GM18951 (cell line): ENCODE measurements at regions not wholly inside any gene's neighbourhood (a gene's known extent, or its start where the extent isn't known, plus 50 kb on each side); places are given as distances from the start of the nearest gene placed in this dataset.

Experiments used
- POLR2A ChIP-seq: IDR thresholded peaks from 4 replicates; pipeline ENCODE4 v1.6.1; 2011; ENCODE audit warnings: mild to moderate bottlenecking; ENCODE audit not compliant: insufficient read length, insufficient read depth; ENCODE audit errors: extremely low read depth
- in situ Hi-C: fragments of 300-500 bp; cut with MboI; formaldehyde crosslinking; loops from one replicate; pipeline ENCODE4 v1.12.0; 2022; ENCODE audit warnings: low sequenced_read_pairs, mixed read lengths, inconsistent platforms; ENCODE audit not compliant: unreplicated experiment

- TF ChIP-seq POLR2A = no peak
- in situ Hi-C loops = no loop called here
Observed at GRCh38 chr1:116262207-116262994, 110.6 kb upstream of the ATP1A1 start.

GRCh38 chr1:116262995-116263385 lies 110.1 kb upstream of the ATP1A1 start:
- no peak for TF ChIP-seq POLR2A
- in situ Hi-C loops = no loop called here

DNA sequence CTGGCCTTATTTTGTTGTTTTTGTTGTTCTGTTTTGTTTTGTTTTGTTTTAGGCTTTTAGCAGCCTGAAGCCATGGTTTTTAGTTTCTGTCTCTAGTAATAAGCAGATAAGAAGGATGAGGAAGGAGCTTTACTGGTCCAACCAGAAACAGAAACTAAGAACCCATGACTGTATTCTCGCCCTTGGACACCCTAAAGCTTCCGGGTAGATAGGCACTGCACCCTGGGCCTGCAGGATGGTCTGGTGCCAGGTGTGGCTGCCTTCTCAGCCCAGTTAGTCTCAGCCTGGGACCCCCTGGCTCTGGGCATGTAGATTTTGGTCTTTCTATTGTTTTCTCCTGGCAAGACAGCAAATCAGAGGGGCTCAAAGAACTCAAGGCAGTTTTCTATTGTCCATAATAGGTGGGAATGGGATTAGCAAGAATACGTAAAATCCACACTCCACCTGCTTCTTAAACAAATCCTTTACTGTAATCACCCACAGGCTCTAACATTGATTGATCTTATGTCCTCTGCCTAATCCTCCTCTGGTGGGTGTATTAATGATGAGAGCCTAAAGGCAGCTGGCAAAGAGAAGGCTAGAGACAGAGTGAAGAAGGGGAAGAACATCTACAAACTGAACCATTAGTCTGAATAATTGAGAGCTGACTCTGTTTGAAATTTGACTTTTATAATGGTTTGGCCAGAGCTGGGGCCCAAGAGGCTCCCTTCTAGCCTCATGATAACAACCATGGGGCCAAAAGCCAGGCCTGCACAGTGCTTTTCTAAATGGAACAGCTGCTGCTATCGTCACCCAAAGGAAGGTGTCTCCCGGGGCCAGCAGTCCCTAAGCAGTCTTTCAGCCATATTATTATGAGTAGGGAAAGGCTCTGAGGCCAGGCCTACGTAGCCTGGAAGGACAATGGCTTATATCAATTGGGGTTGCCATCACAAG lies 106.8 kb upstream of the ATP1A1 start:
- no peak for TF ChIP-seq POLR2A
- in situ Hi-C loops = no loop called here

DNA sequence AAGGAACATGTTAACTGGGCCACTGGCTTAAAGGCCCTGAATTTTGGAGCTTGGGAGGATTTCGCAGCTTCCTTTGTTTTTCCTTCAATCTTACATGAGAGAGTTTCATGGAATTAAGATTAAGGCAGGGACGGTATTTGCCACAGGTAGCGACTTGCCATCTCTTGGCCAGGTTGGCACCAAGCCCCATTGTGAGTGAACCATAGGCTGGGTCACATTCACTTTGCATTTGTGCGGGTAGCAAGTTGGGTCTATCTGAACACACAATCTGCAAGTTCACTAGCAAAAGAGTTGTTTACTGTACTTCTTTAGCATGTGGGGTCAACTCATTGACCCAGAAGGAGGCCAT lies 106.2 kb upstream of the ATP1A1 start:
- in situ Hi-C loops = no loop called here
- no peak for TF ChIP-seq POLR2A

GRCh38 chr1:116268211-116268610 lies 104.8 kb upstream of the ATP1A1 start:
- in situ Hi-C loops = no loop called here

DNA sequence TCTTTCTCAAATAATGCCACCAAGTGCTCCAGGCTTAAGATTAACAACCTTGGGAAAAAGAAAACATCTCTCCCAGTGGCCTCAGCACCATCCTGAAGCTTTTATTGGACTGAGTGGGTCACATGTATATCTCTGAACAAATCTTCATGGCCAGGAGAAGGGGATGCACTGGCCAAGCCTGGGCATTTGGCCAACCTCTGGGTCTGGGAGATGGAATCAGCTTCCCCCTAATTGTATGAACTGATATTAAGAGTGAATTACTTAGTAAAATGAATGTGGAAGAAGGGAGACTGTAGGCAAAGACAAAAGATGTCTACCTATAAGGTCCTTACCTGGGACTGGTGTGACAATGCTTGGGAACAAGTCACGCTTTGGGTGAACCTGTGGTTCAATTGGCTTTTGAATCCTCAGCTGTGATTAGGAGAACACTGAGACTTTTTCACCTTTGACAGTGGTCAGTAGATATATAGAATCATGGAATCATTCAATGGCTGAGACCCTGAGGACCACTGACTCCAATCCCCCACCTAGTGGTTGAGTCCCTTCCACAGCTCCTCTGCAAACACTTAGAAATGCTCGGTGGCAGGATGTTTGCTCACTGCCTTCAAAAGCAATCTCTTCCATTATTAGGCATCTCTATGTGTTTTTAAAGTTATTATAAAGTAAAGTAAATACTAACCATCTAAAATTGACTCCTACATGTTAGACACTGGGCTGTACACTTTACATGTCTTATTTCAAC lies 102.6 kb upstream of the ATP1A1 start:
- in situ Hi-C loops = no loop called here
- no peak for TF ChIP-seq POLR2A

More at GRCh38 chr1:116268211-116268610, 104.8 kb upstream of the ATP1A1 start:
- TF ChIP-seq POLR2A = no peak

GRCh38 chr1:116273042-116273783 lies 99.8 kb upstream of the ATP1A1 start:
- no peak for TF ChIP-seq POLR2A

GRCh38 chr1:116276532-116276931 lies 96.5 kb upstream of the ATP1A1 start:
- no peak for TF ChIP-seq POLR2A
- in situ Hi-C loops = no loop called here

More at GRCh38 chr1:116273042-116273783, 99.8 kb upstream of the ATP1A1 start:
- in situ Hi-C loops = no loop called here

GRCh38 chr1:116277840-116278540 lies 95.1 kb upstream of the ATP1A1 start:
- in situ Hi-C loops = no loop called here
- TF ChIP-seq POLR2A = no peak

DNA sequence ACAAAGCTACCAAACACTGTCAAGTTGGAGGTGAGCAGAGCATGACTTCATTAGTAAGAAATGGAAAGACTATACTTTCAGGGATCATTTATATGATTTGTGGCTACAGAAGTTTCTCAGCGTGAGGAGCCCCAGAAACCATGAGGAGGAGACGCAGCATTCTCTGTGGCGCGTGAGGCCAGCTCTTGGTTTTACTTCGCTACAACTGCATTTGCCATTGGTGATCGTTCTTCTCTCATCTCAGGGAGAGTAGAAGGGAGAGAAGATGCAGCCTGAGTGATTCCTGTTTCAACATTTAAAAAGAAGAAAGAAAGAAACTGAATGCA lies 94.5 kb upstream of the ATP1A1 start:
- TF ChIP-seq POLR2A = no peak
- in situ Hi-C loops = no loop called here

- in situ Hi-C loops = no loop called here
- no peak for TF ChIP-seq POLR2A
Observed at GRCh38 chr1:116279715-116280114, 93.3 kb upstream of the ATP1A1 start.

DNA sequence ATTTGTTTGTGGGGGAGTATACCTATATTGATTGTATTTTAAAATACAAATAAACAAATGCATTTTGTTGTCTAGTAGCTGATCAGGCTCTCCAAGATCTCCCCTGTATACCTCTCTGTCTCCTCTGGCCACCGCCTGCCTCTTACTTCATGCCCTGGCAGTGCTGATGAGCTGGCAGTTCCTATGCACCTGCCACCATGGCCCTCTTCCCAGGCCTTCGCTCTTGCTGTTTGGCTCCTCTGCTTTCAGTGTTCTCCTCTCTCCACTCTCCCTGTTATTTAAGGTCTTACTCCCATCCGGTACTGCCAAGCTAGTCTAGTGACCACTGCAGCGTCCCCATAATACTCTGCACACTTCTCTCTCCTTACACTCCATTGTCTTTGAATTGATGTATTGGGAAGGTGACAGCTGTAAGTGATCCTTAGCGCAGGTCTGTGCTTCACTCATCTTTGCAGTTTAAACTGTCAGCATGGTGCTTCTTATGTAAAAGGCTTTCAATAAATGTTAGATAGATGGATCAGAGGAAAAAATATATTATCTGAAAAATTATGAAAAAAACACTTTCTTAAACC lies 88.1 kb upstream of the ATP1A1 start:
- no peak for TF ChIP-seq POLR2A
- in situ Hi-C loops = no loop called here
